ENCODE measurements at regions not wholly inside any gene's neighbourhood (a gene's known extent, or its start where the extent isn't known, plus 50 kb on each side); places are given as distances from the start of the nearest gene placed in this dataset.

DNA sequence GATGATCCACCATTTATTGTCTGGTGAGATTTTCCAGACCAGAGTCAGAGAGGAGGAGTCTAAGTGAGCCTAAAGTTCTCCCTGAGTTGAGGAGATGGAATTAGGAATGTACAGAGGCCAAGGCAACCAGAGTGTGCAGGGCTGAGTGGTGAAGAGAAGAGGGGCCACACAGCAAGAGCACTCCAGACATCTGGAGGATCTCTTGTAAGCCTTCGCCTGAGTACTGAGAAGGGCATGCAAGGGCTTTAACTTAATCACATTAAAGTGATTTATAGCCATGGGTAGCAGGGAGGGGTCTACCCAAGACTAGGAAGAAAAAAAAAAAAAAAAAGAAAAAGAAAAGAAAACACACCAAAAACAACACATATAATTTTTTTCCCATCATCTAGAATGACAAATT lies 1190.4 kb downstream of the GATA3 start:
- ChIA-PET CTCF (interaction anchor here (0.7 kb wide), 1 partner anchor 15 kb away, joined by 7 read pairs; no protein-coding TSS in a partner anchor), POLR2A (no interaction called here)
- Histone ChIP-seq H3K27ac (ENCODE audit: low read depth, low read length) (no peak overlapping the region), H3K9me3 (ENCODE audit: control insufficient read depth, insufficient read depth, low read length) (no peaks in the 10 kb centered on the region), H3K4me3 (ENCODE audit: low read depth, low read length) (no peak overlapping the region), H3K27me3 (ENCODE audit: control insufficient read depth, insufficient read depth, low read length) (no peaks in the 10 kb centered on the region)
- TF ChIP-seq, protein P1, sequence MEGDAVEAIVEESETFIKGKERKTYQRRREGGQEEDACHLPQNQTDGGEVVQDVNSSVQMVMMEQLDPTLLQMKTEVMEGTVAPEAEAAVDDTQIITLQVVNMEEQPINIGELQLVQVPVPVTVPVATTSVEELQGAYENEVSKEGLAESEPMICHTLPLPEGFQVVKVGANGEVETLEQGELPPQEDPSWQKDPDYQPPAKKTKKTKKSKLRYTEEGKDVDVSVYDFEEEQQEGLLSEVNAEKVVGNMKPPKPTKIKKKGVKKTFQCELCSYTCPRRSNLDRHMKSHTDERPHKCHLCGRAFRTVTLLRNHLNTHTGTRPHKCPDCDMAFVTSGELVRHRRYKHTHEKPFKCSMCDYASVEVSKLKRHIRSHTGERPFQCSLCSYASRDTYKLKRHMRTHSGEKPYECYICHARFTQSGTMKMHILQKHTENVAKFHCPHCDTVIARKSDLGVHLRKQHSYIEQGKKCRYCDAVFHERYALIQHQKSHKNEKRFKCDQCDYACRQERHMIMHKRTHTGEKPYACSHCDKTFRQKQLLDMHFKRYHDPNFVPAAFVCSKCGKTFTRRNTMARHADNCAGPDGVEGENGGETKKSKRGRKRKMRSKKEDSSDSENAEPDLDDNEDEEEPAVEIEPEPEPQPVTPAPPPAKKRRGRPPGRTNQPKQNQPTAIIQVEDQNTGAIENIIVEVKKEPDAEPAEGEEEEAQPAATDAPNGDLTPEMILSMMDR (IDR thresholded peaks at IDR 0.05; ENCODE audit: low read depth, low read length), result no peak
- DNase-seq (ENCODE audit: low read depth, low spot score), result no peak

DNA sequence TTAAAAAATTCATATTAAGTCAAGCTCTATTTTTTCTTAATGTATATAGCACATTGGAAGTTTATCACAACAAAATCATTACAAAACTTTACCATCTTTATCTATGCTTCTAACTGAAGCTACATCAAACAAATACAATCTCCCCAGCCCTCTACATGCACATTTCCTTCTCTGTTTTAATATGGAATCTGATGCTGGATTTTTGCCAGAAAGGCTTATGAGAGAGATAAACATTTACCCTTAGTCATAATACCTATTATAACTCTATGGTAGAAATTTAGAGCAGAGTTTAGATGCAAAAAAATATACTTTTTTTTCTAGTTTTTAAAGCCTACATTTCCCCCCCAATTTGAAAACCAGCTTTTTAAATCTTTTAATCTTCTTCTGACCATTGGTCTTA lies 1198.6 kb downstream of the GATA3 start:
- no peak for DNase-seq (ENCODE audit: low read depth, low spot score)
- ChIA-PET POLR2A (no interaction called here), CTCF (no interaction called here)
- TF ChIP-seq, protein P1 (IDR thresholded peaks at IDR 0.05; ENCODE audit: low read depth, low read length), result no peak
- Histone ChIP-seq H3K27ac (ENCODE audit: low read depth, low read length) (no peak overlapping the region), H3K4me3 (ENCODE audit: low read depth, low read length) (no peak overlapping the region), H3K27me3 (ENCODE audit: control insufficient read depth, insufficient read depth, low read length) (no peaks in the 10 kb centered on the region), H3K9me3 (ENCODE audit: control insufficient read depth, insufficient read depth, low read length) (no peaks in the 10 kb centered on the region)

DNA sequence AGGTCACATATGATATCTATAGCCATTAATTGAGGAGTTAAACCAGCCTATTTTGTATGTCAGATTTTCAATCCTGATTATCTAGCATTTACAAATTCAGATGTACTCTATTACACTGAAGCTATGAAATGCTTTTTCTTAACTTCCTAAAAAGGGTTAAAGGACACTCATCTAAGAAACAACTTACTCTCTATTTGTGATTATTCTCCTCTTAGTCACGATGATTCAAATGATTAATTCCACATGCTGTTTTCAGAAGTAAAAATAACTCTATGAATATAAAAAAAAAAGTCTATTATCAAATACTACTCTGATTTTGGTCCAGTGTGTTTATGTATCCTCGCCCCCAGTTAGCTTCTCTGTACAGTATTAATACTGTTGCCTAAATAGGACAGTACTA lies 1199.9 kb downstream of the GATA3 start:
- TF ChIP-seq, protein P1 (IDR thresholded peaks at IDR 0.05; ENCODE audit: low read depth, low read length), result no peak
- H3K27ac ChIP-seq (ENCODE audit: low read depth, low read length), result no peak overlapping the region
- H3K9me3 ChIP-seq (ENCODE audit: control insufficient read depth, insufficient read depth, low read length), result no peaks in the 10 kb centered on the region
- DNase-seq (ENCODE audit: low read depth, low spot score), result peak; percentile 15
- ChIA-PET CTCF (no interaction called here), POLR2A (interaction anchor here (0.7 kb wide), 1 partner anchor 1520 kb away, joined by 3 read pairs; no protein-coding TSS in a partner anchor)
- H3K4me3 ChIP-seq (ENCODE audit: low read depth, low read length), result no peak overlapping the region
- H3K27me3 ChIP-seq (ENCODE audit: control insufficient read depth, insufficient read depth, low read length), result no peaks in the 10 kb centered on the region

DNA sequence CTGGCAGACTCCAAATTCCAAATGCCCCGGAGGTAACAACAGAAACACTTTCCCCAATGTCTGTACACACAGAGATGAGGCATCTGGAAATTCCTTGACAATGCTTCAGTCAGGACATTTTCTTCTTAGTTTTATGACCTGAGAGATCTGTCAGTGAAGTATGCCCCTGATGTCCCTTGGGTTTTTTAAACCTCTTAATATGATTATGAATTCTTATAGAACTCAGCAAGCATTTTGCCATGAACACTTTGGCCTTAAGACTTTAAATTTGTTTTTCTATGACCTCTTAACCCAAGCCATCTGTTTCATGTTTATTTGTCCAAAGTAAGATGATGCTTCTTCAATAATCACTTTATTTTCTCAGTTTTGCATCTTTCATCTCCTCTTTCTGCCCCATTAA lies 1206.2 kb downstream of the GATA3 start:
- TF ChIP-seq, protein P1 (IDR thresholded peaks at IDR 0.05; ENCODE audit: low read depth, low read length), result no peak
- H3K27ac ChIP-seq (ENCODE audit: low read depth, low read length), result no peak overlapping the region
- no peak for DNase-seq (ENCODE audit: low read depth, low spot score)
- POLR2A ChIA-PET, result no interaction called here
- no peaks in the 10 kb centered on the region for H3K27me3 ChIP-seq (ENCODE audit: control insufficient read depth, insufficient read depth, low read length)
- H3K4me3 ChIP-seq (ENCODE audit: low read depth, low read length), result no peak overlapping the region
- CTCF ChIA-PET, result no interaction called here
- H3K9me3 ChIP-seq (ENCODE audit: control insufficient read depth, insufficient read depth, low read length), result no peaks in the 10 kb centered on the region

DNA sequence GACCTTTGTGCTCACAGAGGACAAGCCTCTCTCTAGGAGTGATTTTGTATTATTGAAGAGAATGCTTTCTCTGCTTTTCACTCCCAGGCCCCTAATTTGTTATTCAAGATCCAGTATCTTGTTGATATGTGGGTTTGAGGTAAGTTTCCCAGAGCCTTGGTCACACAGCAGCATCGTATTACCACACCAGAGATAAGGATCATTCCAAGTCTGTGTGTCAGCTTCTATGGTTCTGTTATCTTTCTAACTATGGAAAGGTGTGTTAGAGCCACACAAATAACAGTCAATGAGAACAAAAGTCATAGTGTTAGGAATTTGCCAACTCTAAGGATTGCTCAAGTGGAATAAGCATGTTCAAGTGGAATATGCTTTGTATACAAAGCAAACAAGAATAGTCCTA lies 1208.3 kb downstream of the GATA3 start:
- H3K9me3 ChIP-seq (ENCODE audit: control insufficient read depth, insufficient read depth, low read length), result no peaks in the 10 kb centered on the region
- H3K4me3 ChIP-seq (ENCODE audit: low read depth, low read length), result no peak overlapping the region
- H3K27me3 ChIP-seq (ENCODE audit: control insufficient read depth, insufficient read depth, low read length), result no peaks in the 10 kb centered on the region
- no peak for DNase-seq (ENCODE audit: low read depth, low spot score)
- no peak overlapping the region for H3K27ac ChIP-seq (ENCODE audit: low read depth, low read length)
- CTCF ChIA-PET, result no interaction called here
- POLR2A ChIA-PET, result no interaction called here
- TF ChIP-seq, protein P1 (IDR thresholded peaks at IDR 0.05; ENCODE audit: low read depth, low read length), result no peak

All from AG04450 (cell line).